DMS79 treated with DMSO at 0.1 percent for 48 hours (cell line): ENCODE measurements at regions not wholly inside any gene's neighbourhood (a gene's known extent, or its start where the extent isn't known, plus 50 kb on each side); places are given as distances from the start of the nearest gene placed in this dataset.
"Not testable (repeated sequence)": the region's sequence is repeated elsewhere in the genome, so short reads cannot be mapped to it uniquely, and the experiment has no call there.

Experiments used
- DNase-seq: peaks from one replicate; lab custom pipeline; 2025; lab: John Stamatoyannopoulos, UW

- no peak for DNase-seq
These were observed 649.8 kb upstream of the FSHR start for GRCh38 chr2:49804111-49804510.

GRCh38 chr2:49801898-49802450 lies 647.7 kb upstream of the FSHR start:
- no peak for DNase-seq

GRCh38 chr2:49798570-49798969 lies 644.3 kb upstream of the FSHR start:
- no peak for DNase-seq

GRCh38 chr2:49796266-49796665 lies 642.0 kb upstream of the FSHR start:
- DNase-seq = no peak

- no peak for DNase-seq
These were observed 640.1 kb upstream of the FSHR start for GRCh38 chr2:49794396-49794795.

GRCh38 chr2:49788300-49788699 lies 634.0 kb upstream of the FSHR start:
- no peak for DNase-seq

GRCh38 chr2:49780949-49781348 lies 626.6 kb upstream of the FSHR start:
- DNase-seq = no peak

- no peak for DNase-seq
These were observed 618.1 kb upstream of the FSHR start for GRCh38 chr2:49772299-49772970.

GRCh38 chr2:49770919-49771318 lies 616.6 kb upstream of the FSHR start:
- no peak for DNase-seq

- DNase-seq = no peak
These were observed 613.0 kb upstream of the FSHR start for GRCh38 chr2:49767316-49767715.

GRCh38 chr2:49755777-49756176 lies 601.5 kb upstream of the FSHR start:
- no peak for DNase-seq

- no peak for DNase-seq
These were observed 600.1 kb upstream of the FSHR start for GRCh38 chr2:49754381-49754780.

- DNase-seq = no peak
These were observed 599.1 kb upstream of the FSHR start for GRCh38 chr2:49753344-49753985.

GRCh38 chr2:49737606-49738005 lies 583.3 kb upstream of the FSHR start:
- no peak for DNase-seq

- DNase-seq = not testable (repeated sequence)
These were observed 578.6 kb upstream of the FSHR start for GRCh38 chr2:49732924-49733323.

- no peak for DNase-seq
These were observed 564.9 kb upstream of the FSHR start for GRCh38 chr2:49719241-49719640.

GRCh38 chr2:49715597-49715996 lies 561.3 kb upstream of the FSHR start:
- no peak for DNase-seq

- DNase-seq = no peak
These were observed 560.1 kb upstream of the FSHR start for GRCh38 chr2:49714454-49714853.

- DNase-seq = no peak
These were observed 548.4 kb upstream of the FSHR start for GRCh38 chr2:49702740-49703139.

- DNase-seq = no peak
These were observed 539.6 kb upstream of the FSHR start for GRCh38 chr2:49693961-49694360.

- DNase-seq = not testable (repeated sequence)
These were observed 537.7 kb upstream of the FSHR start for GRCh38 chr2:49692022-49692421.

GRCh38 chr2:49687918-49688317 lies 533.6 kb upstream of the FSHR start:
- peak; percentile 70 for DNase-seq

GRCh38 chr2:49686897-49687442 lies 532.7 kb upstream of the FSHR start:
- peak; percentile 64 for DNase-seq
